NB4 (cell line): ENCODE measurements at regions not wholly inside any gene's neighbourhood (a gene's known extent, or its start where the extent isn't known, plus 50 kb on each side); places are given as distances from the start of the nearest gene placed in this dataset.

Experiments
- DNase-seq: peaks from one replicate; pipeline ENCODE4 v3.0.0; 2010; ENCODE audit warnings: low read depth
- H3K4me3 ChIP-seq: one replicate; pipeline ENCODE4 v1.5.1; 2011; ENCODE audit warnings: mild to moderate bottlenecking, low read depth, low read length, moderate library complexity
- MYC ChIP-seq: IDR thresholded peaks from 2 replicates; pipeline ENCODE4 v1.6.1; 2011; ENCODE audit warnings: low read depth, low read length
- POLR2A ChIP-seq: IDR thresholded peaks from 2 replicates; pipeline ENCODE4 v1.6.1; 2011; ENCODE audit warnings: mild to moderate bottlenecking; ENCODE audit not compliant: insufficient read length; ENCODE audit errors: extremely low read depth
- TF ChIP-seq, protein P1 (sequence below): IDR thresholded peaks from one replicate; pipeline ENCODE4 v1.5.1; 2012; ENCODE audit warnings: low read depth, low read length
- TF ChIP-seq, protein P2 (sequence below): IDR thresholded peaks from 2 replicates; pipeline ENCODE4 v1.6.1; 2011; ENCODE audit warnings: low read depth, low read length

DNA sequence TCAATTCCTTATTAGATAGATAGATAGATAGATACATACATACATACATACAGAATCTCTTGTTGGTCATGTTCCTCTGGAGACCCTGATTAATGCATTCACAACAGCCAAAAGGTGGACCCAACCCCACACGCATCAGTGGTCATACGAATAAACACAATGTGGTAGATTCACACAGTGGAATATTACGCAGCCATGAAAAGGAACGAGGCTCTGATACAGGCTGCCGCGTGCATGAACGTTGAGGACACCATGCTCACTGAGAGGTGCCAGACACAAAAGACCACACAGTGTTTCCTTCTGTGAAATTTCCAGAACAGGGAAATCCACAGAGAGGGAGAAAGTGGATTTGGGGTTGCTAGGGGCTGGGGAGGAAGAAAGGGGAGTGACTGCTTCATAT is 136.7 kb downstream of the CRLF2 start:
- no peak for DNase-seq
- TF ChIP-seq POLR2A = no peak
- TF ChIP-seq, protein P1, sequence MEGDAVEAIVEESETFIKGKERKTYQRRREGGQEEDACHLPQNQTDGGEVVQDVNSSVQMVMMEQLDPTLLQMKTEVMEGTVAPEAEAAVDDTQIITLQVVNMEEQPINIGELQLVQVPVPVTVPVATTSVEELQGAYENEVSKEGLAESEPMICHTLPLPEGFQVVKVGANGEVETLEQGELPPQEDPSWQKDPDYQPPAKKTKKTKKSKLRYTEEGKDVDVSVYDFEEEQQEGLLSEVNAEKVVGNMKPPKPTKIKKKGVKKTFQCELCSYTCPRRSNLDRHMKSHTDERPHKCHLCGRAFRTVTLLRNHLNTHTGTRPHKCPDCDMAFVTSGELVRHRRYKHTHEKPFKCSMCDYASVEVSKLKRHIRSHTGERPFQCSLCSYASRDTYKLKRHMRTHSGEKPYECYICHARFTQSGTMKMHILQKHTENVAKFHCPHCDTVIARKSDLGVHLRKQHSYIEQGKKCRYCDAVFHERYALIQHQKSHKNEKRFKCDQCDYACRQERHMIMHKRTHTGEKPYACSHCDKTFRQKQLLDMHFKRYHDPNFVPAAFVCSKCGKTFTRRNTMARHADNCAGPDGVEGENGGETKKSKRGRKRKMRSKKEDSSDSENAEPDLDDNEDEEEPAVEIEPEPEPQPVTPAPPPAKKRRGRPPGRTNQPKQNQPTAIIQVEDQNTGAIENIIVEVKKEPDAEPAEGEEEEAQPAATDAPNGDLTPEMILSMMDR = no peak
- TF ChIP-seq, protein P2, sequence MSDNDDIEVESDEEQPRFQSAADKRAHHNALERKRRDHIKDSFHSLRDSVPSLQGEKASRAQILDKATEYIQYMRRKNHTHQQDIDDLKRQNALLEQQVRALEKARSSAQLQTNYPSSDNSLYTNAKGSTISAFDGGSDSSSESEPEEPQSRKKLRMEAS = no peak
- TF ChIP-seq MYC = no peak
- H3K4me3 ChIP-seq = no peak overlapping the region

DNA sequence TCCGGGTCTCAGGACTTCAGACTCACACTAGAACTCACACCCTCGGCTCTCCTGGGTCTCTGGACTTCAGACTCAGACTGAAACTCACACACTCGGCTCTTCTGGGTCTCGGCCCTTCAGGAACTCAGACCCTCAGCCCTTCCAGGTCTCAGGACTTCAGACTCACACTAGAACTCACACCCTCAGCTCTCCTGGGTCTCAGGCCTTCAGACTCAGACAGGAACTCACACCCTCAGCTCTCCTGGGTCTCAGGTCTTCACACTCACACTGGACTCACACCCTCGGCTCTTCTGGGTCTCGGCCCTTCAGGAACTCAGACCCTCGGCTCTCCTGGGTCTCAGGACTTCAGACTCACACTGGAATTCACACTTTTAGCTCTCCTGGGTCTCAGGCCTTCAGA is 137.3 kb downstream of the CRLF2 start:
- TF ChIP-seq, protein P1 = no peak
- TF ChIP-seq MYC = no peak
- TF ChIP-seq, protein P2 = no peak
- no peak for TF ChIP-seq POLR2A
- DNase-seq = no peak
- no peak overlapping the region for H3K4me3 ChIP-seq

DNA sequence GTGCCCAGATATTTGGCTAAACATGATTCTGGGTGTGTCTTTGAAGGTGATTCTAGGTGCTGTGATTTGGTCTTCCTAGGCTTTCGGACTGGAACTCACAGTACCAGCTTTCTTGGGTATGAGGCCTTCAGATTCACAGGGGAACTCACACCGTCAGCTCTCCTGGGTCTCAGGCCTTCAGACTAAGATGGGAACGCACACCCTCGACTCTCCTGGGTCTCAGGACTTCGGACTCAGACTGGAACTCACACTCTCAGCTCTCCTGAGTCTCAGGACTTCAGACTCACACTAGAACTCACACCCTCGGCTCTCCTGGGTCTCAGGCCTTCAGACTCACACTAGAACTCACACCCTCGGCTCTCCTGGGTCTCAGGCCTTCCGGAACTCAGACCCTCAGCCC is 137.7 kb downstream of the CRLF2 start:
- H3K4me3 ChIP-seq = no peak overlapping the region
- no peak for TF ChIP-seq POLR2A
- TF ChIP-seq, protein P2 = no peak
- TF ChIP-seq, protein P1 = no peak
- TF ChIP-seq MYC = no peak
- DNase-seq = no peak

DNA sequence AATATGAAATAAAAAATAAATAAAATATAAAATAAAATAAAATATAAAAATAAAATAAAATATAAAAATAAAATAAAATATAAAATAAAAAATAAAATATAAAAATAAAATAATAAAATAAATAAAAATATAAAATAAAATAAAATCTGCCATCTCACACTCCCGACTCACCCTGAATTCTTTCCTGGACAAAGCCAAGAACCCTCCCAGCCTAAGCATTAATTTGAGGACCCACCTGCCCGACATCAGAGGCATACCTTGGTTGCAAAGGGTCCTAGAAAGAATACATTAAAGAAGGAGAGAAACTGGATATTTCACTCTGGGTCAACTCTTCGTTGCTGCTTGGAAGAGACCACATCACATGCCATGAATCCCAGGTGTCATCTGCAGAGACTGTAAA is 138.3 kb downstream of the CRLF2 start:
- no peak for DNase-seq
- TF ChIP-seq POLR2A = no peak
- H3K4me3 ChIP-seq = no peak overlapping the region

DNA sequence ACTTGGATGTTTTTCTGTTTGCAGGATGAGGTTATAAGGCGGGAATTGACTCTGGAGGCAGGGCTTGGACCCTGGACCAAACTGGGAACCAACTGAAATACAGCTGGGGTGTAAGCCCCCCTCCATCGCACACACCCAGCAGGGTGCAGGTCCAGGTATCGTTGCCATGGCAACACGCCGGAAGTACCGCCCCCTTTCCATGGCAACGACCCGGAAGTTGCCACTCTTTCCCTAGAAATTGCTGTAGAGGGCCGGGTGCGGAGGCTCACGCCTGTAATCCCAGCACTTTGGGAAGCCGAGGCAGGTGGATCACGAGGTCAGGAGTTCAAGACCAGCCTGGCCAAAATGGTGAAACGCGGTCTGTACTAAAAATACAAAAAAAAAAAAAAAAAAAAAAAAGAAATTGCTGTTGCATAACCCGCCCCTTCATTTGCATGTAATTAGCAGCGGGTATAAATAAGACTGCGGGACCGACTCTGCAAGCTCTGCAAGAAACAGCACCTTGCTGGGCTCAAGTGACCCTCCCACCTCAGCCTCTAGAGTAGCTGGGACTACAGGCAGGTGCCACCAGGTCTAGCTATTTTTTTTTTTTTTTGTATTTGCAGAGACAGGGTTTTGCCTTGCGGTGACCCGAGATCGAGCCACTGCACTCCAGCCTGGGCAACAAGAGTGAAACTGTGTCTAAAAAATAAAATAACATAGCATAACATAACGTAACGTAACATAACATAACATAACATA is 139.6 kb downstream of the CRLF2 start:
- peak; percentile 14 for DNase-seq
- H3K4me3 ChIP-seq = no peak overlapping the region
- TF ChIP-seq POLR2A (no peak), MYC (no peak)
- TF ChIP-seq, protein P2 = no peak
- TF ChIP-seq, protein P1 = no peak

DNA sequence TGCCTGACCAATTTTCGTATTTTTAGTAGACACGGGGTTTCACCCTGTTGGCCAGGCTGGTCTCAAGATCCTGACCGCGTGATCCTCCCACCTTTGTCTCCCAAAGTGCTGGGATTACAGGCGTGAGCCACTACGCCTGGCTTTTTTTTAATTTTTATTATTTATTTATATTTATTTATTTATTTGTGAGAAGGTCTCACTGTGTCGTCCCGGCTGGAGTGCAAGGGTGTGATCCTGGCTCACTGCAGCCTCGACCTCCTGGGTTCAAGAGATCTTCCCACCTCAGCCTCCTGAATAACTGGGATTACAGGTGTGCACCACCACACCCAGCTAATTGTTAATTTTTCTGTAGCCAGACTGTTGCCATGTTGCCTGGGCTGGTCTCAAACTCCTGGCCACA is 141.1 kb downstream of the CRLF2 start:
- no peak for TF ChIP-seq POLR2A
- no peak for TF ChIP-seq MYC
- TF ChIP-seq, protein P2 = no peak
- TF ChIP-seq, protein P1 = no peak
- no peak for DNase-seq
- no peak overlapping the region for H3K4me3 ChIP-seq
